ENCODE measurements at regions not wholly inside any gene's neighbourhood (a gene's known extent, or its start where the extent isn't known, plus 50 kb on each side); places are given as distances from the start of the nearest gene placed in this dataset.

DNA sequence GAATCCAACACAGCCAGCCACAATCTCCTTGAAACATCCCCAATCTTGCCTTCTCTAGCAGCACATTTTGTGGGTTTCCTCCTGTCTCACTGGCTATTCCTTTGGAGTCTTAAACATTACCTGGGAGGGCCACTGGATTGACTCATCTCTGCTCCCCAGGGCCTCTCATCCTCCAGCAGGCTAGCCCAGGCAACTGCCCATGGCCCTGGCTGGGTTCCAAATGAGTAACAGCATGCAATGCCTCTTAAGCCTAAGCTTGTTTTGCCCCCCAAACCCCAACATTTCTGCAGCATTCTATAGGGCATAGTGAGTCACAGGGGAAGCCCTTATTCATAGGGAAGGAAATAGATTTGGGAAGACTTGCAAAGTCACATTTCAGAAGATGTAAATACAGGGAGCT is 204.9 kb downstream of the FOXA2 start:
- Mint-ChIP-seq H3K27me3 (ENCODE audit: insufficient read depth, unreplicated experiment) (no peaks in the 10 kb centered on the region), H3K9me3 (ENCODE audit: unreplicated experiment) (no peaks in the 10 kb centered on the region), H3K4me1 (ENCODE audit: low read depth, unreplicated experiment) (no peaks in the 10 kb centered on the region), H3K36me3 (ENCODE audit: insufficient read depth, unreplicated experiment) (no peaks in the 10 kb centered on the region), H3K4me3 (ENCODE audit: unreplicated experiment) (no peak overlapping the region), H3K27ac (ENCODE audit: unreplicated experiment) (no peak overlapping the region)
- TF ChIP-seq, protein P1, sequence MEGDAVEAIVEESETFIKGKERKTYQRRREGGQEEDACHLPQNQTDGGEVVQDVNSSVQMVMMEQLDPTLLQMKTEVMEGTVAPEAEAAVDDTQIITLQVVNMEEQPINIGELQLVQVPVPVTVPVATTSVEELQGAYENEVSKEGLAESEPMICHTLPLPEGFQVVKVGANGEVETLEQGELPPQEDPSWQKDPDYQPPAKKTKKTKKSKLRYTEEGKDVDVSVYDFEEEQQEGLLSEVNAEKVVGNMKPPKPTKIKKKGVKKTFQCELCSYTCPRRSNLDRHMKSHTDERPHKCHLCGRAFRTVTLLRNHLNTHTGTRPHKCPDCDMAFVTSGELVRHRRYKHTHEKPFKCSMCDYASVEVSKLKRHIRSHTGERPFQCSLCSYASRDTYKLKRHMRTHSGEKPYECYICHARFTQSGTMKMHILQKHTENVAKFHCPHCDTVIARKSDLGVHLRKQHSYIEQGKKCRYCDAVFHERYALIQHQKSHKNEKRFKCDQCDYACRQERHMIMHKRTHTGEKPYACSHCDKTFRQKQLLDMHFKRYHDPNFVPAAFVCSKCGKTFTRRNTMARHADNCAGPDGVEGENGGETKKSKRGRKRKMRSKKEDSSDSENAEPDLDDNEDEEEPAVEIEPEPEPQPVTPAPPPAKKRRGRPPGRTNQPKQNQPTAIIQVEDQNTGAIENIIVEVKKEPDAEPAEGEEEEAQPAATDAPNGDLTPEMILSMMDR (IDR thresholded peaks at IDR 0.05; ENCODE audit: insufficient read depth in 1 of 2, low read depth in 1 of 2, low read length in 1 of 2, severe bottlenecking in 1 of 2, unreplicated experiment in 1 of 2): no peak
- no peak for DNase-seq
- Histone ChIP-seq H3K9me3 (no peaks in the 10 kb centered on the region), H3K36me3 (ENCODE audit: control insufficient read depth, insufficient read depth, low read length) (no peaks in the 10 kb centered on the region), H3K4me3 (ENCODE audit: low read depth, low read length) (no peak overlapping the region), H3K4me1 (no peaks in the 10 kb centered on the region), H3K27me3 (replicated peaks; ENCODE audit: control insufficient read depth, insufficient read depth, low read length) (no peaks in the 10 kb centered on the region)
- intact Hi-C loops (cut with micrococcal nuclease; ENCODE audit: unreplicated experiment): no loop called here
- POLR2A ChIA-PET: no interaction called here
- CTCF ChIA-PET: no interaction called here
- no TSS peak for BruUV-seq (replicated peaks)

DNA sequence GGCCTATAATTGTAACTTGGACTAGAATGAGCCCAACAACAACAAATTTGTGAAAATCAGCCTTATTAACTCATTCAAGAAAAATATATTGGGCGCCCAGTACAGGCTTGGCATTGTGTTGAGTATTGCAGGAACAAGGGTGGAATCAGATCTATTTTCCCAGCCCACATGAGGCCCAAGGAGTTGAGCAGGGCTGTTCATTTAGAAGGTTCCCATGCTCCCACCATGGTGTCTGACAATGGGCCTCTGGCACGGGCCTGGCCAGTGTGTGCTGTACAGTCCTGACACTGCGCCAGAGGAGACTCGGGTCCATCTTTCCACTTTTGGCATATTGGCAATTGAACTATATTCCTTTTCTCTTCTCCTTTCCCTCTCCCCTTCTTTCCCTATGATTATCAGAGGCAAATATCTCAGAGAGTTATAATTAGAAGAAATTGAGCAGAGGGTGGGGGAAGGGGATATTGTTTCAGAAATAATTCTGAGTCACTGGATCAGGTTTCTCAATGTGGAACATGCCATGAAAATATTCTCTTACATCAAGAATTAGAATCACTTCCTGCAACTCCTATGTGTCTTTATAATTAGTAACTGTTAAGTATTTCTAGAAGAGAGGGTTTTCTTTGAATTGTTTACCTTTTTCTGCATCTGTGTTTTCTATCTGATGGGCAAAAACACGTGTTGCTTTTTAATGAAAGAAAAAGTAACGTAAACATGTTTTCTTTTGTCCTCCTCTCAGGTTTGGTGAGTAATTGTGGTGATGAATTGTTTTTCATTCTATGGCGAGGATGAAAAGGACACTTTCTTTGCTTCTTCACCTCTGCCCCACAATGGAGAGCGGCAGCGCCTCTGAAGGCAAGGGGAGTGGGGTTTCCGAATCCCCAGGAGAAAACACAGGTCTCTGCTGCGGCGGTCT is 209.4 kb downstream of the FOXA2 start:
- H3K4me1 Mint-ChIP-seq (ENCODE audit: low read depth, unreplicated experiment): no peaks in the 10 kb centered on the region
- no TSS peak for BruUV-seq (replicated peaks)
- no peaks in the 10 kb centered on the region for H3K36me3 Mint-ChIP-seq (ENCODE audit: insufficient read depth, unreplicated experiment)
- no peaks in the 10 kb centered on the region for H3K9me3 Mint-ChIP-seq (ENCODE audit: unreplicated experiment)
- no peak overlapping the region for H3K4me3 ChIP-seq (ENCODE audit: low read depth, low read length)
- H3K27ac Mint-ChIP-seq (ENCODE audit: unreplicated experiment): no peak overlapping the region
- TF ChIP-seq, protein P1 (IDR thresholded peaks at IDR 0.05; ENCODE audit: insufficient read depth in 1 of 2, low read depth in 1 of 2, low read length in 1 of 2, severe bottlenecking in 1 of 2, unreplicated experiment in 1 of 2): no peak
- no peaks in the 10 kb centered on the region for H3K27me3 Mint-ChIP-seq (ENCODE audit: insufficient read depth, unreplicated experiment)
- no peaks in the 10 kb centered on the region for H3K4me1 ChIP-seq
- POLR2A ChIA-PET: no interaction called here
- DNase-seq: no peak
- no peaks in the 10 kb centered on the region for H3K27me3 ChIP-seq (replicated peaks; ENCODE audit: control insufficient read depth, insufficient read depth, low read length)
- H3K9me3 ChIP-seq: no peaks in the 10 kb centered on the region
- CTCF ChIA-PET: interaction anchor here (1.0 kb wide), 1 partner anchor 78 kb away, joined by 3 read pairs; no protein-coding TSS in a partner anchor
- intact Hi-C loops (cut with micrococcal nuclease; ENCODE audit: unreplicated experiment): no loop called here
- no peak overlapping the region for H3K4me3 Mint-ChIP-seq (ENCODE audit: unreplicated experiment)
- no peaks in the 10 kb centered on the region for H3K36me3 ChIP-seq (ENCODE audit: control insufficient read depth, insufficient read depth, low read length)

DNA sequence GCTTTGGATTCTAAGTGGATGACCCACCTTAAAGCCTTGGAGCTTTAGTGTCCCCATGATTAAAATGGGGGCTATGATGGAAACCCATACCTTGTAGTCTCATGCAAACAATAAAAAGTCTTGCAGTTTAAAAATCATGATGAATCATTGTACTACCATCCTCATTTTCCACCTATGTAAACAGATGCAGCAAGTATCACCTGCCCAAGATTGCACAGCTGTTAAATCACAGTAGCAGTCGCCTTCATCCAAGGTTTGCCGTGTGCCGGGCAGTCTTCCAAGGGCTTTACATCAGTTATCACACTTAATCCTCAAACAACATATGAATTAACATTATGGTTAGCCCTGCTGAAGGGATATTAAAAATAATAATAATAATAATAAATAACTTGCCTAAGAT is 210.3 kb downstream of the FOXA2 start:
- Histone ChIP-seq H3K9me3 (no peaks in the 10 kb centered on the region), H3K4me3 (ENCODE audit: low read depth, low read length) (no peak overlapping the region), H3K27me3 (replicated peaks; ENCODE audit: control insufficient read depth, insufficient read depth, low read length) (no peaks in the 10 kb centered on the region), H3K36me3 (ENCODE audit: control insufficient read depth, insufficient read depth, low read length) (no peaks in the 10 kb centered on the region), H3K4me1 (no peaks in the 10 kb centered on the region)
- CTCF ChIA-PET: interaction anchor here (1.0 kb wide), 1 partner anchor 79 kb away, joined by 3 read pairs; no protein-coding TSS in a partner anchor
- BruUV-seq (replicated peaks): no TSS peak
- intact Hi-C loops (cut with micrococcal nuclease; ENCODE audit: unreplicated experiment): no loop called here
- POLR2A ChIA-PET: no interaction called here
- H3K9me3 Mint-ChIP-seq (ENCODE audit: unreplicated experiment): no peaks in the 10 kb centered on the region
- no peaks in the 10 kb centered on the region for H3K27me3 Mint-ChIP-seq (ENCODE audit: insufficient read depth, unreplicated experiment)
- no peak for DNase-seq
- no peak overlapping the region for H3K27ac Mint-ChIP-seq (ENCODE audit: unreplicated experiment)
- no peaks in the 10 kb centered on the region for H3K36me3 Mint-ChIP-seq (ENCODE audit: insufficient read depth, unreplicated experiment)
- H3K4me1 Mint-ChIP-seq (ENCODE audit: low read depth, unreplicated experiment): no peaks in the 10 kb centered on the region
- H3K4me3 Mint-ChIP-seq (ENCODE audit: unreplicated experiment): no peak overlapping the region
- TF ChIP-seq, protein P1 (IDR thresholded peaks at IDR 0.05; ENCODE audit: insufficient read depth in 1 of 2, low read depth in 1 of 2, low read length in 1 of 2, severe bottlenecking in 1 of 2, unreplicated experiment in 1 of 2): no peak

Data from Caco-2 (cell line).